Stimulated activated naive CD8-positive, alpha-beta T cell treated with anti-CD3 and anti-CD28 coated beads, Interleukin-15, Interleukin-2, amounts not matched to agents 100 ng/mL and 50 ng/mL, for 24 hours (primary cell): ENCODE measurements at regions not wholly inside any gene's neighbourhood (a gene's known extent, or its start where the extent isn't known, plus 50 kb on each side); places are given as distances from the start of the nearest gene placed in this dataset.

ENCODE experiments used
- H3K27ac Mint-ChIP-seq: one replicate; pipeline ENCODE4 v1.8.0; 2021; ENCODE audit warnings: mild to moderate bottlenecking, mixed read lengths
- H3K27me3 Mint-ChIP-seq: one replicate; pipeline ENCODE4 v1.8.0; 2021; ENCODE audit warnings: mixed read lengths
- H3K36me3 Mint-ChIP-seq: one replicate; pipeline ENCODE4 v1.8.0; 2021; ENCODE audit warnings: low read depth, mixed read lengths
- H3K4me1 Mint-ChIP-seq: one replicate; pipeline ENCODE4 v1.8.0; 2021; ENCODE audit warnings: low read depth, mixed read lengths
- H3K4me3 Mint-ChIP-seq: one replicate; pipeline ENCODE4 v1.8.0; 2021; ENCODE audit warnings: mild to moderate bottlenecking, mixed read lengths
- H3K9me3 Mint-ChIP-seq: one replicate; pipeline ENCODE4 v1.8.0; 2021; ENCODE audit warnings: mixed read lengths

DNA sequence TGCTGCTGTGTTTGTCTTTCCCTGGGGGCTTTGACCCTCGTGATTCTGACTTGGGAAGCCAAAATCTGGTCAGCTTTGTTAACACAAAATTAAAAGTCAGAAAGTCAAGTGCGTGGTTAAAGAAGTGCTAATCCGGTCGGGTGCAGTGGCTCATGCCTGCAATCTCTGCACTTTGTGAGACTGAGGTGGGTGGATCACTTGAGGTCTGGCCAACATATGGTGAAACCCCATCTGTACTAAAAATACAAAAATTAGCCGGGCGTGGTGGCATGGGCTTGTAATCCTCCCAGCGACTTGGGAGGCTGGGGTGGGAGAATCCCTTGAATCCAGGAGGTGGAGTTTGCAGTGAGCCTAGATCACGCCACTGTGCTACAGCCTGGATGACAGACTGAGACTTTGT lies 844.6 kb downstream of the VRK1 start:
- H3K9me3 Mint-ChIP-seq = no peaks in the 10 kb centered on the region
- peaks cover 35% of the 10 kb centered on the region for H3K4me1 Mint-ChIP-seq
- no peaks in the 10 kb centered on the region for H3K36me3 Mint-ChIP-seq
- no peak overlapping the region for H3K4me3 Mint-ChIP-seq
- no peak overlapping the region for H3K27ac Mint-ChIP-seq
- H3K27me3 Mint-ChIP-seq = no peaks in the 10 kb centered on the region

DNA sequence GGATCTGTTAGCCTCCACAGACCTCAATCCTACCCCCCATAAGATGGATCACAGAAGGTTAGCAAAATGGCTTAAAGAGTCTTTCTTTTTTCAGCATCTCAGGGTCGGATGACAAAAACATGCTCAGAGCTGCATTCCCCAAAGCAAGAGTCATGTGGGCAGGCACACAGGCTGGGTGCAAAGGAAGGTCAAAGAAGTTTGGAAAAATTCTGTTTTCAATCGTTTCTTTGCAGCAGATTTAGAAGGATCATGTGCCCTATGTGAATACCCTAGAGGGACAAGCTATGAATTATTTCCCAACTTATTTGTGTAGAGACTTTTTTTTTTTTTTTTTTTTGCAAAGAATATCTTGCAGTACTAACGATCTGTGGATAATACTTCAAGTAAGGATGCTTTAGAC lies 845.4 kb downstream of the VRK1 start:
- Mint-ChIP-seq H3K4me1 (peaks cover 28% of the 10 kb centered on the region), H3K27me3 (no peaks in the 10 kb centered on the region), H3K4me3 (no peak overlapping the region), H3K36me3 (no peaks in the 10 kb centered on the region), H3K9me3 (no peaks in the 10 kb centered on the region), H3K27ac (no peak overlapping the region)

DNA sequence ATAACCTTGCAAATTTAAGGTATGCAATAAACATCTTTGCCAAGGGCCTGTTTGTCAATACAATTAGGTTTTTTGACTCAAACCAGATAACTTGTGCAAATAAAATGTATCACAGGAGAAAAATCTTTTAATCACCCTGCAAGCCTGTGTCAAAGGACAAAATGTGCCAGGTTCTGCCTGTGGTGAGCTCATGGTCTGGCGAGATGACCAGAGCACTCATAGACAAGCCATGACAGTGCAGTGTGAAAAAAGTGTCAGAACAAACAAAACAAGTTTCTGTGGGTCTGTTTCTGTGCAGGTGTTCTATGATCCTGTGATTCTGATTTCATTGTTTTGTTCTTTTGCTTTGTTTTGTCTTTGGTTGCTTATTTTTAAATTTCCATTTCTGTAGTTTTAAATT lies 847.2 kb downstream of the VRK1 start:
- Mint-ChIP-seq H3K9me3 (no peaks in the 10 kb centered on the region), H3K4me3 (no peak overlapping the region), H3K27ac (no peak overlapping the region), H3K4me1 (peaks cover 13% of the 10 kb centered on the region), H3K36me3 (no peaks in the 10 kb centered on the region), H3K27me3 (no peaks in the 10 kb centered on the region)

DNA sequence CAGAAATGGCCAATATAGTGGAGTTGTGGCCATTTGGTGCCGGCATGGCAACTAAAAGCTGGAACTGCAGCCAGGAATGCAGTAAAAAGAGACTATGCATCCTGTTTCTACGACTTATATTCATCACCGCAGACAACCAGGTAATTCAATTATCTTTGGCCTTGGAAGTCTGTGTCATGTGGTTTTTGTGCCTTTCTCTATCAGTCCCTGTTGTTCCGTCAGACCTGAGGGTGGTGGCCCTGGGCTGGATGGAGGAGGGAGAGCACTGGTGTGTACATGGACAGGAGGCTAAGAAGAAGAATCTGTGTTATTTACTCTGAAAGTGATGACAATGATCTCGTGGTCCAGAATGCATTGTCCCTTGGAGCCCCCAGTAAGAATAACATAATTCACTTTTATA lies 852.6 kb downstream of the VRK1 start:
- H3K9me3 Mint-ChIP-seq = no peaks in the 10 kb centered on the region
- no peak overlapping the region for H3K4me3 Mint-ChIP-seq

DNA sequence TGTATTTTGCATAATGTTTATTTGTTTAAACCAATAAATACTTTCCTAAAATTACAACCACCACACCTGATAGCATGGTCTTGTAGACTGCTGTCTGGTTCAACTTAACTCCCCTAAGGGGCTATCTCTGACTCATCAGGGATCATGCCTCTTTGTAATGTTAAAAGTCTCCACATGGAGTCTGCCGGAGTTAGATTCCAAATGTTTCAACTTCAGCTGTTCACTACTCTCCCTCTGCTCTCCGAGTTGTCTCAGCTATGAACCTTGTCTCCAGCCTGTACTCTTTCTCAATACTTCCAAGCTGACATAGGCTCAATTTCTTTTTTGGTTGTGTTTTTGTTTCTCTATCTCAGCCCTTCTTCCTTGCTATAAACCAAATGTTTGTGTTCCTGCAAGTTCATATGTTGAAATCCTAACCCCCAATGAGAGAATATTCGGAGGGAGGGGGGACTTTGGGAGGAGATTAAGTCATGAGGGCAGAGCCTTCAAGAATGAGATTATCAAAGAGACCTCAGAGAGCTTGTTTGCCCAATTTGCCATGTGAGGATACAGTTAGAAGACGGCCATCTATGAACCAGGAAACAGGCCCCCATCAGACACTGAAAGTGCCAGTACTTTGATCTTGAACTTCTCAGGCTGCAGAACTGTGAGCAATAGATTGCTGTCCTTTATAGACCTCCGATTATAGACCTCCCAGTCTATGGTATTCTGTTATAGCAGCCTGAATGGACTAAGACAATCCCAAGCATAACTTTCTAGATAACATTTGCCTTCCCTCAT lies 858.2 kb downstream of the VRK1 start:
- H3K27ac Mint-ChIP-seq = no peak overlapping the region

More for the DNA sequence above, 852.6 kb downstream of the VRK1 start:
- no peak overlapping the region for H3K27ac Mint-ChIP-seq
- H3K36me3 Mint-ChIP-seq = no peaks in the 10 kb centered on the region
- no peaks in the 10 kb centered on the region for H3K4me1 Mint-ChIP-seq
- no peaks in the 10 kb centered on the region for H3K27me3 Mint-ChIP-seq

DNA sequence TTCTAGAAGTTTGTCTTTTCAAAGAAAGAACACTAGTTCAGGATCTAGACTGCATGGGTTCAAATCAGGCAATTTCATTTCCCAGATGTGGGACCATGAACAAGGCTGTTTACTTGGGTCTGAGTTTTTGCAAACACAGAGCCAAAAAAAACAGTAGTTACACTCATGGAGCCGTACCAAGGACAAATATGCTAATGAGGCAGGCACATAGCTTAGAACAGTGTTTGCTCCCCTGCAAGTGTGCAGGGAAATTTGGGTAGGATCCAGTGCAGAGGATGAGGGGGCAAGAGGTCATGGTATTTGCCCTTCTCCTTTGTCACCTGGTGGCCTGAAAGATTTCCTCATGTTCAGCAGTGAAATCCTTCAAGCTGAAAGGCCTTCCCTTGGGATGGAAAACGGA lies 860.4 kb downstream of the VRK1 start:
- Mint-ChIP-seq H3K36me3 (no peaks in the 10 kb centered on the region), H3K27me3 (no peaks in the 10 kb centered on the region), H3K9me3 (no peaks in the 10 kb centered on the region), H3K4me3 (no peak overlapping the region), H3K4me1 (peaks cover 7% of the 10 kb centered on the region), H3K27ac (no peak overlapping the region)

More for the DNA sequence above, 858.2 kb downstream of the VRK1 start:
- H3K36me3 Mint-ChIP-seq = no peaks in the 10 kb centered on the region
- H3K4me1 Mint-ChIP-seq = peaks cover 7% of the 10 kb centered on the region
- H3K27me3 Mint-ChIP-seq = no peaks in the 10 kb centered on the region
- no peak overlapping the region for H3K4me3 Mint-ChIP-seq
- H3K9me3 Mint-ChIP-seq = no peaks in the 10 kb centered on the region

DNA sequence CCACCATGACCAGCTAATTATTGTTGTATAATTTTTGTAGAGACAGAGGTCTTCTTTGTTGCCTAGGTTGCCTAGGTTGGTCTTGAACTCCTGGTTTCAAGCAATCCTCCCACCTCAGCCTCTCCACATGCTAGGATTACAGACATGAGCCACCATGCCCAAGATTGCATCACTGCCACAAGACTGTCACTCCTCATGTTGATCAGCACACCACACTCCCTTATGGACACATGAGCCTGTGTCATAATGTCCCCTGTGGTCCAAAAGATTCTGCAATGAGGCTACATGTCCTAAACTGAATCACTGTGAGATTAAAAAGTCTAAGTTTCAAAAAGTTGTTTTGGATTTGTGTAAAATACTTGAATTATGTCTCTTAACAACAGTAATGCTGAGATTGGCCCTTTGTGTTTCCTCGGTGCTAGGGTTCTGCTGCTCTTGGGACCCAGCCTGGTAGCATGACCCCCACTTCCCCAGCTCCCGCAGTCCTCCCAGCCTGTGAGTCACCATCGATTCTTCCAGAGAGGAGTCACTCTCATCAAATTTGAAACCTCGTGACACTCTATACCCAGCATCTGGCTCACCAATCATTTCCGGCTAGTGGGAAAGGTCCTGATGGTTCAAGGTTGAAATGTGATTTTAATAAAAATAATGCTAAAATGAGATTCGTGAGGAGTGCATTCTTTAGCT lies 890.9 kb downstream of the VRK1 start:
- Mint-ChIP-seq H3K4me1 (peaks cover 11% of the 10 kb centered on the region), H3K9me3 (no peaks in the 10 kb centered on the region), H3K27me3 (no peaks in the 10 kb centered on the region), H3K36me3 (no peaks in the 10 kb centered on the region), H3K27ac (no peak overlapping the region), H3K4me3 (no peak overlapping the region)

DNA sequence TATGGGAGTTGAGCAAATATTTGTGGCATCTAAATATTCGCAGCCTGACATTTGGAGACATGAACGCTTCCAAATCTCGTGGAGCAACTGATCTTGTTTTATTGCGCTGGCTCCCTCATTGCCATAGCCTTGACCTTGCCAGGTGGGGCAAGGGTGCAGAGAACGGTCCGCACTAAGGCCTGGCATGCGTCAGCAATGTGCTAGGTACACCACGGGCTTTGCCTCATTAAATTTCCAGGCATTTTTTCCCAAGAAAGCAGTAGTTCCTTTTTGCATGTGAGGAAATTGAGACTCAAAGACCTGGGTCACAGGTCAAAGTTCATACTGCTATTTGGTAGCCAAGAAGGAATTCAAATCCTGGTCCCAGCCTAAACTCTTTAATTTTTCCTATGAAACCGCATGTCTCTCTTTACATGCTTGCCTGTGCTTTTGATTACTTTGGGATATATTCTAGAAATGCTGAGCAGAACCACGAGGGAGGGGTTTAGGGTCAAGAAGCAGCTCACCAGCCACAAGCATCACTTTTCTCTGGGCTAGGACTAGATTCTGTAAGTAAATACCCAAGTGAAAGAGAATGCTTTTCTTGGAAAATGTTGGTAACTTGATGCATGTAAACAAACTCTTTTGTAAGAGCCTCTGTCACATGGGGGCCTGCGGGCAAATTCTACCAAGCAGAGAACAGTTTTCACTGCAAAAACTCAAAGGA lies 891.6 kb downstream of the VRK1 start:
- Mint-ChIP-seq H3K9me3 (no peaks in the 10 kb centered on the region), H3K4me1 (peaks cover 11% of the 10 kb centered on the region), H3K27me3 (no peaks in the 10 kb centered on the region), H3K4me3 (no peak overlapping the region), H3K36me3 (no peaks in the 10 kb centered on the region), H3K27ac (no peak overlapping the region)

DNA sequence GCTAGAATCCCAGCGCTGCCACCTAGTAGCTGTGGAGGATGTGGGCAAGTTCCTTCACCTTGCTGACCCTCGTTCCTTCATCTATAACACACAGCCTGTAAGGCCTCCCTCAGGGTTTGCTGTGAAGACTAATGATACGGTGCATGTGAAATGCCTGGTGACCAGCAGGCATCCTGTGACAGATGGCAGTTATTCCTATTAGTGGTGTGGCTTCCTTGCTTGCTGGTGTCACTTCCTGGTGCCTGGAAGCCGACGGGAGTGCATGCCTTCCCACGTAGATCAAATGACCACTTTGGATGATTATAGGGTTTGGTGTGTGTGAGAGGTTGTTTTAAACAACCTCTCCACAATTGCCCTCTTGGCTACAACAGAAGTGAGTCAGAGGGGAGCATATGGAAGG lies 894.9 kb downstream of the VRK1 start:
- peaks cover 2% of the 10 kb centered on the region for H3K4me1 Mint-ChIP-seq
- H3K36me3 Mint-ChIP-seq = no peaks in the 10 kb centered on the region
- H3K9me3 Mint-ChIP-seq = peaks cover 2% of the 10 kb centered on the region
- no peak overlapping the region for H3K27ac Mint-ChIP-seq
- no peak overlapping the region for H3K4me3 Mint-ChIP-seq
- H3K27me3 Mint-ChIP-seq = no peaks in the 10 kb centered on the region

DNA sequence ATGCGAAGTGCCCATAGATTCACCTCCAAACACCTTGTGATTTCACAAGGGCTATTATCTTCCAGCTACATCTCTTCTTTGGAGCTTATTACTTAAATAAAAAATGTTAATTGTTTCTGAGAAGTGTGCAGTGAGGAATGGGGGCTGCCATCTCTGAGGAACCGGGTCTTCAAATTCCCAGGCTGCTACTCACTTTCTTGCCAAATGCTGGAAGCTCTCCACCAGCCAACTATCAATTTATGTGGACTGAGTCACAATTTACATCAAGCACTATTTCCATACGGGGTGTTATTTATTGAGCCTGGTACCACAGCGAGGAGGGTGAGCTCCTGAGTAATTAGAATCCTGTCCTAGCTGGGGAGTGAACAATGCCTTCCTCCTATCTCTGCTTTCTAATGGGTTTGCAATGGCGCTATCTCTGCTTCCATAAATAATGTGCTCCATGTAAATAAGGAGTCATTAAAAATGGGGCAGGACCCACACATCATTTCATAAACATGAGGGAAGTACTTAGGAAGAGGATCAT lies 898.3 kb downstream of the VRK1 start:
- H3K9me3 Mint-ChIP-seq = peaks cover 20% of the 10 kb centered on the region
- H3K27me3 Mint-ChIP-seq = no peaks in the 10 kb centered on the region
- H3K36me3 Mint-ChIP-seq = no peaks in the 10 kb centered on the region
- no peak overlapping the region for H3K4me3 Mint-ChIP-seq
- peaks cover 20% of the 10 kb centered on the region for H3K4me1 Mint-ChIP-seq
- no peak overlapping the region for H3K27ac Mint-ChIP-seq

DNA sequence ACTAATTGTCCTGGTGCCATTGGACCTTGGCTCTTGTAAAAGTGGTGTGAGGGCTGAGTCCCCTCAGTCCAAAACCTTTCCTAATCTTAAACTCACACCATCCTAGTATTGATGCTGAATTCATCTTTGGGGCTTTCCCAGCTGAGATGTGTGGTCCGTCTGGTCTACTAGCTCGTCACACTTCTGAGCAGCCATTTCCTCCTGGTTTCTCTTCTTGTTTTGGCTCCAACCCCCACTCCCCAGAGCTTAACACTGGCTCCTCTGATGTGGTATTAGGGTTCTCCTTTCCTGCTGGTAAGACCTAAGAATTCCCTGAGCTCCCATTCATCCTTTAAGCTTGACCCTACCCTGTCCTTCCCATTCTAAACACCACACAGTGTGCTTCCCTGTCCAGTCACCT lies 900.6 kb downstream of the VRK1 start:
- Mint-ChIP-seq H3K9me3 (peaks cover 20% of the 10 kb centered on the region), H3K4me1 (peaks cover 26% of the 10 kb centered on the region), H3K27ac (peak overlapping the region; percentile 45), H3K27me3 (no peaks in the 10 kb centered on the region), H3K4me3 (peak overlapping the region; percentile 22), H3K36me3 (no peaks in the 10 kb centered on the region)

DNA sequence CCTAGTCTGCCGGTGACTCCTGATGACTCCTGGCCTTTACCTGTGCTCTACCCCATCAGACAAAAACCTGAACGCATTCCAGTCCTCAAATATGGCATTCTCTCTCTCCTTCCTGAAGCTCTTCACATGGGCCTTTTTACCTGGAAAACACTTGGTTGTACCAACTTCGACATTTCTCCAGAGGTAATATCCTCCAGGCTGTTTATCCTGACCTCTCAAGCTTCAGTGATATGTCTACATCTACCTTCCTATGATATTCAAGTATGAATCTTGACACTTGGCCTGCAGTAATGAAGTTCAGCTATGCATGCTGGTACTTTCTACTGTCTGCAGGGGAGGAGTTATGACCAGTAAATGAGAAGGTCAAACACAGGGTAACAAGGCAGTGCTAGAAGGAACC lies 901.8 kb downstream of the VRK1 start:
- Mint-ChIP-seq H3K27me3 (no peaks in the 10 kb centered on the region), H3K4me3 (no peak overlapping the region), H3K27ac (no peak overlapping the region)

DNA sequence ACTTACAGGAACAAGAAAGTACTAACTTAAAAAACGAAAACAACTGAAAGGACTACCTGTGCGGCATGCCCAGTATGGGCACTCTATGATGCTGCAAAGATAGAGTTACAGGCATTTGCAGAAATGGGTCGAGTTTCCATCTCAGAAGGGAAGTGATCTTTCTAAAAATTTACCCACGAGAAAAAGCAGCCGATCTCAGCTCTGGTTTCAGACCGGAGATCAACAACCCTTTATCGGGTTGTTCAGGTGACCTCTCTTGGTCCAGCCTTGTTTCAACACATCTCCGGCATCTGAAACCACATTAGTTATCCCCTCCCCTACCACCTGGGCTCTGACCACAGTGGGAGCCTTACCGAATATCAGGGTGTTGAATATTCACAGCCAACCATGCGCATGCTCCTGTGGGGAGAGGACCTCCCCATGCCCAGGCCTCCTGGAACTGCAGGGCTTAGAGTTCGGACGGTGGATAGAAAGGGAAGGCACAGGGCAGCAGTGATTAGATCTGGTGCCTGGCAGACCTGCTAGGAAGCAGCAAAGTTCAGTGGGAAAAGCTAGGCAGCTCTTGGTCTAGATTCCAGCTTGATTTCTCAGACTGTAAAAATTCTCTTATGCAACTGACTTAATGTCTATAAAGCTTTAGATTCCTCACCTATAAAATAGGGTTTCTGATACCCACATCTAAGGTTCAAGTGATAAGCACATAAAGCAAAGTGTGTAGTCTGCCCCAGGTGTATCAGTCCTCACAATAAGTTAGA lies 906.0 kb downstream of the VRK1 start:
- H3K27ac Mint-ChIP-seq = peak overlapping the region; percentile 83
- no peaks in the 10 kb centered on the region for H3K27me3 Mint-ChIP-seq
- H3K4me3 Mint-ChIP-seq = peak overlapping the region; percentile 53
- H3K36me3 Mint-ChIP-seq = no peaks in the 10 kb centered on the region
- peaks cover 7% of the 10 kb centered on the region for H3K9me3 Mint-ChIP-seq
- H3K4me1 Mint-ChIP-seq = peaks cover 66% of the 10 kb centered on the region

More for the DNA sequence above, 901.8 kb downstream of the VRK1 start:
- H3K36me3 Mint-ChIP-seq = no peaks in the 10 kb centered on the region
- peaks cover 38% of the 10 kb centered on the region for H3K4me1 Mint-ChIP-seq
- H3K9me3 Mint-ChIP-seq = peaks cover 20% of the 10 kb centered on the region

DNA sequence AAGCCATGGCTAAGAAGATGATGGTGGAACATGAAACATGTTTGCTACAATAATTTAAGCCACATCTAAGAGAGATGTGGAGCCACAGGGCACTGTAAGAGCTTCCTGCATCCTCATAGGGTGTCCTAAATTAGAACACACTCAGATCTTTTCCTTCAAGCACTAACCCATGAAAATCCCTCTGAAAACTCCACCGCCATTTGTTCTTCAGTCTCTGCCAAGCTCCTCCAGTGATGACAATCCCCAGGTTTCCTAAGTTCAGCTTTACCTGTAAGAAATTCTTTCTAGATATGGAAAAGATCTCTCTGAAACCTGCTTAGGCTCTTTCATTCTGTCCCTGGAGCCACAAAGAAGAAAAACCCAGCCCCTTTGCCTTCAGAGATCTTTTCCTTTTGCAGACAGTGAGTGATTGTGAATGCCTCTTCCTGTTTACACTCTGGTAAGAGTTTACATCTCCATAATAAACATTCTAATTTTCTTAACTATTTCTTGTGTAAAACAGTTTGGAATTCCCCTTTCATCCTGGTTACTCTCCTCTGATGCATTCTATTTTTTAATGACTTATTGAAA lies 907.2 kb downstream of the VRK1 start:
- Mint-ChIP-seq H3K9me3 (peaks cover 1% of the 10 kb centered on the region), H3K27me3 (no peaks in the 10 kb centered on the region), H3K36me3 (no peaks in the 10 kb centered on the region), H3K27ac (peak overlapping the region; percentile 17), H3K4me3 (no peak overlapping the region), H3K4me1 (peaks cover 72% of the 10 kb centered on the region)
